KMS-11 (cell line): ENCODE measurements at regions not wholly inside any gene's neighbourhood (a gene's known extent, or its start where the extent isn't known, plus 50 kb on each side); places are given as distances from the start of the nearest gene placed in this dataset.

Experiments
- H2AFZ ChIP-seq: fragments of 200-600 bp; sonication (generic); 2 replicates; pipeline ENCODE4 v1.6.1; 2016; ENCODE audit warnings: antibody characterized with exemption, mixed run types, low read depth
- H3K27ac ChIP-seq: fragments of 200-600 bp; sonication (generic); 2 replicates; pipeline ENCODE4 v1.6.1; 2016; ENCODE audit warnings: mild to moderate bottlenecking, mixed run types
- H3K27me3 ChIP-seq: fragments of 200-600 bp; sonication (generic); 2 replicates; pipeline ENCODE4 v1.6.1; 2017; ENCODE audit warnings: mild to moderate bottlenecking, low read depth, mixed run types, moderate library complexity; ENCODE audit not compliant: insufficient read depth
- H3K36me3 ChIP-seq: fragments of 200-600 bp; sonication (generic); 2 replicates; pipeline ENCODE4 v1.6.1; 2017; ENCODE audit warnings: mild to moderate bottlenecking, mixed run types; ENCODE audit not compliant: insufficient read depth
- H3K4me1 ChIP-seq: fragments of 200-600 bp; sonication (generic); 2 replicates; pipeline ENCODE4 v1.6.1; 2016; ENCODE audit warnings: mild to moderate bottlenecking, low read depth, mixed run types; ENCODE audit not compliant: poor library complexity, severe bottlenecking
- H3K4me2 ChIP-seq: fragments of 200-600 bp; sonication (generic); 2 replicates; pipeline ENCODE4 v1.7.0; 2016; ENCODE audit warnings: mild to moderate bottlenecking, mixed run types
- H3K4me3 ChIP-seq: fragments of 200-600 bp; sonication (generic); IDR thresholded peaks from 2 replicates; pipeline ENCODE4 v1.6.1; 2017; ENCODE audit warnings: low read depth, low read length, mixed read lengths; ENCODE audit not compliant: insufficient read depth
- H3K79me2 ChIP-seq: fragments of 200-600 bp; sonication (generic); 2 replicates; pipeline ENCODE4 v1.6.1; 2016; ENCODE audit warnings: low read depth, mixed run types; ENCODE audit not compliant: insufficient read depth
- H3K9ac ChIP-seq: fragments of 200-600 bp; sonication (generic); 2 replicates; pipeline ENCODE4 v1.6.1; 2016; ENCODE audit warnings: mild to moderate bottlenecking, mixed run types
- H4K20me1 ChIP-seq: fragments of 200-600 bp; sonication (generic); 2 replicates; pipeline ENCODE4 v1.6.1; 2016; ENCODE audit warnings: mild to moderate bottlenecking, mixed run types; ENCODE audit not compliant: insufficient read depth
- CTCF ChIP-seq: fragments of 200-600 bp; sonication (generic); conservative IDR thresholded peaks from 2 replicates; pipeline ENCODE4 v1.6.1; 2017; ENCODE audit warnings: low read depth, mild to moderate bottlenecking, antibody characterized with exemption, low read length, moderate library complexity, mixed read lengths

- H2AFZ ChIP-seq, result no peak overlapping the region
- no peak overlapping the region for H3K4me3 ChIP-seq
- H3K9ac ChIP-seq, result no peak overlapping the region
- no peaks in the 10 kb centered on the region for H3K27me3 ChIP-seq
- H3K36me3 ChIP-seq, result no peaks in the 10 kb centered on the region
- H3K4me1 ChIP-seq, result no peaks in the 10 kb centered on the region
- H3K27ac ChIP-seq, result no peak overlapping the region
- H3K4me2 ChIP-seq, result no peak overlapping the region
- no peak for TF ChIP-seq CTCF
- H4K20me1 ChIP-seq, result no peaks in the 10 kb centered on the region
- H3K79me2 ChIP-seq, result no peaks in the 10 kb centered on the region
Observed at GRCh38 chr16:64181271-64181925, 940.5 kb downstream of the CDH11 start.

- no peak for TF ChIP-seq CTCF
- H4K20me1 ChIP-seq, result no peaks in the 10 kb centered on the region
Observed at GRCh38 chr16:64180136-64180900, 941.5 kb downstream of the CDH11 start.

GRCh38 chr16:64174327-64174726, 947.5 kb downstream of the CDH11 start:
- Histone ChIP-seq H4K20me1 (no peaks in the 10 kb centered on the region), H3K9ac (no peak overlapping the region), H3K79me2 (no peaks in the 10 kb centered on the region), H3K36me3 (no peaks in the 10 kb centered on the region), H3K4me1 (peaks cover 22% of the 10 kb centered on the region), H3K4me2 (no peak overlapping the region; the same call in 1 of the 2 replicates), H3K4me3 (no peak overlapping the region), H2AFZ (no peak overlapping the region), H3K27ac (no peak overlapping the region), H3K27me3 (no peaks in the 10 kb centered on the region)
- no peak for TF ChIP-seq CTCF

More at GRCh38 chr16:64180136-64180900, 941.5 kb downstream of the CDH11 start:
- no peaks in the 10 kb centered on the region for H3K27me3 ChIP-seq
- no peak overlapping the region for H3K4me2 ChIP-seq
- no peaks in the 10 kb centered on the region for H3K4me1 ChIP-seq
- no peak overlapping the region for H3K4me3 ChIP-seq
- H3K36me3 ChIP-seq, result no peaks in the 10 kb centered on the region
- no peaks in the 10 kb centered on the region for H3K79me2 ChIP-seq
- no peak overlapping the region for H2AFZ ChIP-seq
- no peak overlapping the region for H3K27ac ChIP-seq
- no peak overlapping the region for H3K9ac ChIP-seq

- Histone ChIP-seq H3K9ac (no peak overlapping the region; the same call in 1 of the 2 replicates), H2AFZ (peak overlapping the region; percentile 30; the same call in 1 of the 2 replicates), H3K27me3 (no peaks in the 10 kb centered on the region), H3K4me2 (peak overlapping the region; percentile 70), H3K4me1 (peaks cover 22% of the 10 kb centered on the region), H3K4me3 (no peak overlapping the region), H4K20me1 (no peaks in the 10 kb centered on the region), H3K79me2 (no peaks in the 10 kb centered on the region), H3K36me3 (no peaks in the 10 kb centered on the region), H3K27ac (peak overlapping the region; percentile 22; the same call in 1 of the 2 replicates)
- TF ChIP-seq CTCF, result no peak
Observed at GRCh38 chr16:64172652-64173051, 949.2 kb downstream of the CDH11 start.
